ENCODE measurements at regions not wholly inside any gene's neighbourhood (a gene's known extent, or its start where the extent isn't known, plus 50 kb on each side); places are given as distances from the start of the nearest gene placed in this dataset.

DNA sequence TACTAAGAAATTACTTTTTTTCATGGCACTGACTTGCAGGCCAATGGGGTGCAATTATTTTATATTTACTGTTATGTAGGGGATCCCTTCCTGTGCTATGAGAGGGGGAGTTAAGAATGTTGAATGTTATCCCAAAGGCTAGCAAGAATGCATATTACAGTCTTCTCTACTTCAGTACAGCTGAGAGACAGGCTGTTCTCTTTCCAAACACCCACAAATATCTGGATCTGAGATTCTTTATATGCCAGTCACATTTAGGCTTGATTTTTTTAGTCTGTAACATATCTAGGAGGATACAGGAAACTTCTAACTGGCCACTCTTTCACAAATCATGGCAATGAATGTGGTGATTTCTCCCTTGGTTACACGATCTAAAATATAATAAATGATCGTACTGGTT is 266.4 kb upstream of the FZD8 start:
- Histone ChIP-seq H3K9me3 (no peaks in the 10 kb centered on the region), H3K4me3 (no peak overlapping the region), H3K27ac (no peak overlapping the region), H3K27me3 (no peaks in the 10 kb centered on the region), H3K4me1 (no peaks in the 10 kb centered on the region), H3K36me3 (no peaks in the 10 kb centered on the region)
- ATAC-seq (no peak), FAIRE-seq (no peak), DNase-seq (no peak)
- TF ChIP-seq, protein P1, sequence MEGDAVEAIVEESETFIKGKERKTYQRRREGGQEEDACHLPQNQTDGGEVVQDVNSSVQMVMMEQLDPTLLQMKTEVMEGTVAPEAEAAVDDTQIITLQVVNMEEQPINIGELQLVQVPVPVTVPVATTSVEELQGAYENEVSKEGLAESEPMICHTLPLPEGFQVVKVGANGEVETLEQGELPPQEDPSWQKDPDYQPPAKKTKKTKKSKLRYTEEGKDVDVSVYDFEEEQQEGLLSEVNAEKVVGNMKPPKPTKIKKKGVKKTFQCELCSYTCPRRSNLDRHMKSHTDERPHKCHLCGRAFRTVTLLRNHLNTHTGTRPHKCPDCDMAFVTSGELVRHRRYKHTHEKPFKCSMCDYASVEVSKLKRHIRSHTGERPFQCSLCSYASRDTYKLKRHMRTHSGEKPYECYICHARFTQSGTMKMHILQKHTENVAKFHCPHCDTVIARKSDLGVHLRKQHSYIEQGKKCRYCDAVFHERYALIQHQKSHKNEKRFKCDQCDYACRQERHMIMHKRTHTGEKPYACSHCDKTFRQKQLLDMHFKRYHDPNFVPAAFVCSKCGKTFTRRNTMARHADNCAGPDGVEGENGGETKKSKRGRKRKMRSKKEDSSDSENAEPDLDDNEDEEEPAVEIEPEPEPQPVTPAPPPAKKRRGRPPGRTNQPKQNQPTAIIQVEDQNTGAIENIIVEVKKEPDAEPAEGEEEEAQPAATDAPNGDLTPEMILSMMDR (IDR thresholded peaks at IDR 0.05): no peak
- intact Hi-C loops (cut with DNase I): no loop called here
- WGBS, 2 donors: 73 to 84% methylated on average over 2 of the region's 2 CpGs

DNA sequence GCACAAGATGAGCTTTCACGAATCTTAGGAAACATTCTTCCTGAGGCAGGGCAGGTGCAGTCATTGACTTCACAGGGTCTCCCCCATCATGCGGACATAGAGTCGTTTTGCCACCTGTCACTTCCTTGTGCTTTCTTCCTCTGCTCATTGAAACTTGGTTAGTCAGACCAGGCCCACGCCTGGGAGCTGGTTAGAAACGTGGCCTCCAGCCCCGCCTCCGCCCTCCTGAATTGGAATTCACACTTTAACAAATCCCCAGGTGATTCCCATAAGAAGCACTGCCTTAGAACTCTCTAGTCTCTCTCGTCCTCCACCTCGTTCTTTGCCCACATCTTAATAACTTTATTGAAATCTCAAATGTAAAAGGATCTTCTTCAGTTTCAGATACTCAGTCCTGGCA is 265.5 kb upstream of the FZD8 start:
- H3K4me3 ChIP-seq: no peak overlapping the region
- intact Hi-C loops (cut with DNase I): no loop called here
- FAIRE-seq: no peak
- no peak overlapping the region for H3K27ac ChIP-seq
- no peaks in the 10 kb centered on the region for H3K36me3 ChIP-seq
- H3K4me1 ChIP-seq: no peaks in the 10 kb centered on the region
- no peaks in the 10 kb centered on the region for H3K9me3 ChIP-seq
- TF ChIP-seq, protein P1 (IDR thresholded peaks at IDR 0.05): no peak
- DNase-seq: no peak
- 63 to 73% methylated on average over 9 of the region's 9 CpGs for WGBS, 2 donors
- H3K27me3 ChIP-seq: no peaks in the 10 kb centered on the region
- no peak for ATAC-seq

DNA sequence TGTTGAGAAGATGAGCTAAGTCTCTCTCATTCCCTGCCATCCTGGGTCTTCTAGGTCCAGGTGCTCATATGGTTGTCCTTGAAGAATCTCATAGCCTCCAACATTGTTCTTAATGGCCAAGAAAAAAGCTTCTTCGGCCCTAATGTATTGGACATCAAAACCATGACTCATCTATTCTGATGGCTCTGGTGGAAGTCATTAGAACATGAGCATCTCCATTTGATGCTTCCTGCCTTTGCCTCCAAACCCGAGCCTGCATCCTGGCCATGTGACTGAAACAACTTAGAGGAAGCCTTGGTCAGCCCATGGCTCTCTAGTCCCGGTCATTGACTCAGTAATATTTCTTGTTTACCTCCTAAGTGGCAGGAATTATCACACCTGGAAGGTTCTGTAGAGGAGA is 264.1 kb upstream of the FZD8 start:
- no peaks in the 10 kb centered on the region for H3K4me1 ChIP-seq
- FAIRE-seq (no peak), ATAC-seq (no peak), DNase-seq (no peak)
- no peak overlapping the region for H3K27ac ChIP-seq
- WGBS, 2 donors: 71 to 77% methylated on average over 3 of the region's 3 CpGs
- no peaks in the 10 kb centered on the region for H3K36me3 ChIP-seq
- H3K9me3 ChIP-seq: no peaks in the 10 kb centered on the region
- no peaks in the 10 kb centered on the region for H3K27me3 ChIP-seq
- TF ChIP-seq, protein P1 (IDR thresholded peaks at IDR 0.05): no peak
- intact Hi-C loops (cut with DNase I): no loop called here
- H3K4me3 ChIP-seq: no peak overlapping the region

DNA sequence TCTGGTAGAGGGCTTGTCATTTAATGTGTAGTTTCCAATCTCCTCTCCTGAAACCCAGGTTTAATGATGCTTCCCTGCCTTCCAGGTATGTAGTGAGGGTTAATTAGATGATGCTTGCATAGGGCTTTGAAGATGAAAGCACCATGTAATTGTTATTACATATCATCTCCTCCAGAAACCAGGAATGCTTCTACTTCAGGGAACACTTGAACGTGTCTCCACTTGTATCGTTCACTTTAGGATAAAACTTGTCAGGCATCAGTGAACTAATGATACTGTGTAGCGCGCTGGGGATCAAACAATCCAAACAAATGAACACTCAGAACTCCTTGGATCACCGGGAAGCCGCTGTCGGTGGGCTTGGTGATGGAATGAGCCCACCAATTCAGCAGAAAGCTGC is 260.9 kb upstream of the FZD8 start:
- Histone ChIP-seq H3K27ac (no peak overlapping the region), H3K4me3 (no peak overlapping the region), H3K9me3 (no peaks in the 10 kb centered on the region), H3K4me1 (no peaks in the 10 kb centered on the region), H3K27me3 (no peaks in the 10 kb centered on the region), H3K36me3 (no peaks in the 10 kb centered on the region)
- no peak for DNase-seq
- ATAC-seq: no peak
- no peak for FAIRE-seq
- WGBS, 2 donors: 79 to 83% methylated on average over 7 of the region's 7 CpGs
- intact Hi-C loops (cut with DNase I): no loop called here
- TF ChIP-seq, protein P1 (IDR thresholded peaks at IDR 0.05): no peak

DNA sequence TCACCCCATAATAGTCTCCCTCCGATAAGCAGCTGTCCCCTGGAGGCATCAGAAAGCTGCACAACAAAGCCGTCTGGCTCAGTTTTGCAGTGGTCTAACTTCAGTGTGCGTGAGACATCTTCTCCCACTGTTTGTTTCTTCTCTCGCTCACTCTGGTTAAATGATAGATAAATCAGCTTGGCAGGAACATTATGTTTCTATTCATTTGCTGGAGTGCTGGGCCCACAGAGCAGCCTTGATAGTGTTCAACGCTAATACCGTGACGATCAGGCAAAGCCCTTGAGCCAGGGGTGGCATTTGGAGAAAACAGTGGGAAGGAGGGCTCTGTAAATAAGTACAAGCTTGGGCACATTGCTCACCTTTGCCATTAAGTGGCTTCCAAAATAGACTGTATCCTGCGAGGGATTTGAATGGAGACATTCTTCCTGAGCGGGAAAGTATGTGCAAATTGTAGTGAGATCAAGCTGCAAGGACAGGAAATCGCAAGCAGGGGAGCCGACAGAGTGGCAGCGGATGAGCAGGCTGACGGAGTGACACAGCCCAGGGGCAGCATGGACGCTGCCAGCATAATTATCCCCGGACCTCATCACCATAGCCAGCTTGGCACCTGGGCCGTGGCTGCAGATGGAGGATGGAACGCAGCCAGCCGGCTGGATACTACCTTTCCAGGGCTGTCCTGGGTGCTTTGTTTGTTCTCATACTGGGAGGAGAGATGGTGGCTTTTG is 256.8 kb upstream of the FZD8 start:
- ATAC-seq (no peak), FAIRE-seq (no peak), DNase-seq (no peak)

More for the DNA sequence above, 256.8 kb upstream of the FZD8 start:
- Histone ChIP-seq H3K9me3 (no peaks in the 10 kb centered on the region), H3K4me3 (no peak overlapping the region), H3K36me3 (no peaks in the 10 kb centered on the region), H3K27me3 (no peaks in the 10 kb centered on the region), H3K27ac (no peak overlapping the region), H3K4me1 (no peaks in the 10 kb centered on the region)
- WGBS, 2 donors: 61 to 62% methylated on average over 18 of the region's 18 CpGs
- intact Hi-C loops (cut with DNase I): no loop called here
- TF ChIP-seq, protein P1 (IDR thresholded peaks at IDR 0.05): no peak
